Uterus (tissue), 3 donors: ENCODE measurements at regions not wholly inside any gene's neighbourhood (a gene's known extent, or its start where the extent isn't known, plus 50 kb on each side); places are given as distances from the start of the nearest gene placed in this dataset.

Experiments
- DNase-seq, 2 donors: peaks; one replicate each; pipeline ENCODE4 v3.0.0-alpha.2; 2019 to 2020
- H3K27ac ChIP-seq, 2 donors: fragments of 200-600 bp; sonication (generic); 1 replicate in 1 of 2; 2 replicates in 1 of 2; pipeline ENCODE4 v1.5.1; 2016 to 2018
- H3K27me3 ChIP-seq, 2 donors: fragments of 200-600 bp; sonication (generic); one replicate each; pipeline ENCODE4 v1.5.1; 2018 to 2019; ENCODE audit warnings: control low read depth in 1 of 2
- H3K36me3 ChIP-seq, 2 donors: fragments of 200-600 bp; sonication (generic); one replicate each; pipeline ENCODE4 v1.5.1; 2019; ENCODE audit warnings: control low read depth in 1 of 2
- H3K4me1 ChIP-seq, 2 donors: fragments of 200-600 bp; sonication (generic); one replicate each; pipeline ENCODE4 v1.5.1; 2018 to 2019; ENCODE audit warnings: control low read depth in 1 of 2
- H3K4me3 ChIP-seq, 2 donors: fragments of 200-600 bp; sonication (generic); 1 replicate in 1 of 2; 2 replicates in 1 of 2; pipeline ENCODE4 v1.5.1; 2018 to 2019; ENCODE audit warnings: mild to moderate bottlenecking in 1 of 2
- H3K9me3 ChIP-seq, 2 donors: fragments of 200-600 bp; sonication (generic); one replicate each; pipeline ENCODE4 v1.5.1; 2019; ENCODE audit warnings: control low read depth in 1 of 2
- POLR2A ChIP-seq, 2 donors: fragments of 450-650 bp; IDR thresholded peaks; one replicate each; pipeline ENCODE4 v1.6.1; 2016; ENCODE audit warnings: antibody characterized with exemption in 2 of 2, mild to moderate bottlenecking in 1 of 2, moderate library complexity in 1 of 2
- intact Hi-C: fragments of 100-400 bp; cut with DNase I; formaldehyde crosslinking; loops from one replicate; pipeline ENCODE4 v1.15.1; 2023; ENCODE audit warnings: low total_unique reads
- TF ChIP-seq, protein P1 (sequence below), 4 experiments: fragments of 200-600 bp in 2 of 4; fragments of 450-650 bp in 2 of 4; sonication (generic) in 2 of 4; IDR thresholded peaks; one replicate each; pipeline ENCODE4 v1.5.1; 2016 to 2019; ENCODE audit warnings: antibody characterized with exemption in 4 of 4, mild to moderate bottlenecking in 2 of 4, moderate library complexity in 1 of 4
- donor health status: DM: yes; HTN: yes; CAD: no.

DNA sequence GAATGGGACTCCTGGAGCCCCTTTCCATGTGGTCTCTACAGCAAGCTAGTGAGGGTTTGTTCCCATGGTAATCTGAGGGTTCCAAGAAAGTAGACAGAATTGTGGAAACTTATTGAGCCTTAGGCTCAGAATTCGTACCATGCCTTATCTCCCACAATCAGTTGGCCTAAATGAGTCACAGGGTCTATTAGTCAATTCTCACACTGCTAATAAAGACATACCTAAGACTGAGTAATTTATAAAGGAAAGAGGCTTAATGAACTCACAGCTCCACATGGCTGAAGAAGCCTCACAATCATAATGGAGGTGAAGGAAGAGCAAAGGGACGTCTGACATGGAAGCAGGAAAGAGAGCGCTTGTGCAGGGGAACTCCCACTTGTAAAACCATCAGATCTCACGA, 106.6 kb upstream of the CXADR start:
- no peak overlapping the region for H3K27ac ChIP-seq
- no peak for DNase-seq
- H3K27me3 ChIP-seq = no peaks in the 10 kb centered on the region
- no peaks in the 10 kb centered on the region for H3K4me1 ChIP-seq
- TF ChIP-seq, protein P1, sequence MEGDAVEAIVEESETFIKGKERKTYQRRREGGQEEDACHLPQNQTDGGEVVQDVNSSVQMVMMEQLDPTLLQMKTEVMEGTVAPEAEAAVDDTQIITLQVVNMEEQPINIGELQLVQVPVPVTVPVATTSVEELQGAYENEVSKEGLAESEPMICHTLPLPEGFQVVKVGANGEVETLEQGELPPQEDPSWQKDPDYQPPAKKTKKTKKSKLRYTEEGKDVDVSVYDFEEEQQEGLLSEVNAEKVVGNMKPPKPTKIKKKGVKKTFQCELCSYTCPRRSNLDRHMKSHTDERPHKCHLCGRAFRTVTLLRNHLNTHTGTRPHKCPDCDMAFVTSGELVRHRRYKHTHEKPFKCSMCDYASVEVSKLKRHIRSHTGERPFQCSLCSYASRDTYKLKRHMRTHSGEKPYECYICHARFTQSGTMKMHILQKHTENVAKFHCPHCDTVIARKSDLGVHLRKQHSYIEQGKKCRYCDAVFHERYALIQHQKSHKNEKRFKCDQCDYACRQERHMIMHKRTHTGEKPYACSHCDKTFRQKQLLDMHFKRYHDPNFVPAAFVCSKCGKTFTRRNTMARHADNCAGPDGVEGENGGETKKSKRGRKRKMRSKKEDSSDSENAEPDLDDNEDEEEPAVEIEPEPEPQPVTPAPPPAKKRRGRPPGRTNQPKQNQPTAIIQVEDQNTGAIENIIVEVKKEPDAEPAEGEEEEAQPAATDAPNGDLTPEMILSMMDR (IDR thresholded peaks at IDR 0.05) = no peak
- TF ChIP-seq POLR2A (IDR thresholded peaks at IDR 0.05) = no peak
- no peaks in the 10 kb centered on the region for H3K9me3 ChIP-seq
- no peak overlapping the region for H3K4me3 ChIP-seq
- H3K36me3 ChIP-seq = no peaks in the 10 kb centered on the region
- intact Hi-C loops = no loop called here

DNA sequence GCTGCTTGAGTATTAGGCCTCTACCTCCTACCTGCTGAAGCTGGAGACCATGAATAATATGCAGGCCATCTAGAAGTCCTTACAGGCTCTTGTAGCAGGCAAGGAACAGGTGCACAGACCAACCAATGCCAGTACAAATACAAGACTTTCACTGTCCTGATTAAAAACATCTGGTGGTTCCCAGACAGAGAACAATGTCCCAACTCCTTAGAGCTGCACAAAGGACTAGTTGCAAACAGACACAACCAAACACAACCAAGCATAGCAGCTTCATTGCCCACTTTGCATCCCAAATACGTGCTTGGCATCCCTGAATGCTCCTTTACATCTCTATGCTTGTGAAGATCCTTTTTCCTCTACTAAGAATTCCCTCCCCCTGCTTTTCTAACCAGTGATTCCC, 98.1 kb upstream of the CXADR start:
- Histone ChIP-seq H3K9me3 (no peaks in the 10 kb centered on the region), H3K4me3 (no peak overlapping the region), H3K27me3 (no peaks in the 10 kb centered on the region), H3K36me3 (no peaks in the 10 kb centered on the region), H3K27ac (peak overlapping the region; percentile 80 to 85), H3K4me1 (peaks cover 0 to 7% of the 10 kb centered on the region in 2 donors)
- no peak for TF ChIP-seq POLR2A (IDR thresholded peaks at IDR 0.05)
- TF ChIP-seq, protein P1 (IDR thresholded peaks at IDR 0.05) = no peak
- intact Hi-C loops = no loop called here
- DNase-seq = no peak

DNA sequence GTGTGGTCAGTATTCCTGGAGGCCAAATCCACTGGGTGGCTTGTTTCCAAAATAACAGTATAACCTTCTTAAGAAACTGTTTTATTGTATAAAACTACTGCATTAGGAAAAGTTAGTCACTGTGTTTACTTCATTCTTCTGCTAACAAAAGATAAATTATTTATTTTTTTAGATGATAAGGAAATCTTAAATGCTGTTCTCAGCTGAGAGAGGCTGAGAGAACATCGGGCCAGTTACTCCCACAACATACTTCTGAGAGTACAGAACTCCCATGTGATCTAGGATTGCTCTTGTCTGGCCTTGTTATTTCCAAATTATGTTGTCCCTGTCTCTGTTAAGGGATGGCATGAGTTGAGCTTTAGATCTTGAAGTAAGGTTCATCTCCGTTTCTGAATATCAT, 96.7 kb upstream of the CXADR start:
- Histone ChIP-seq H3K4me3 (no peak overlapping the region), H3K27ac (peak overlapping the region; percentile 80 to 85), H3K36me3 (no peaks in the 10 kb centered on the region), H3K9me3 (no peaks in the 10 kb centered on the region), H3K27me3 (no peaks in the 10 kb centered on the region), H3K4me1 (peaks cover 0 to 7% of the 10 kb centered on the region in 2 donors)
- intact Hi-C loops = no loop called here
- no peak for TF ChIP-seq POLR2A (IDR thresholded peaks at IDR 0.05)
- TF ChIP-seq, protein P1 (IDR thresholded peaks at IDR 0.05) = no peak
- peak in 1 of 2 donors; percentile 73 for DNase-seq

DNA sequence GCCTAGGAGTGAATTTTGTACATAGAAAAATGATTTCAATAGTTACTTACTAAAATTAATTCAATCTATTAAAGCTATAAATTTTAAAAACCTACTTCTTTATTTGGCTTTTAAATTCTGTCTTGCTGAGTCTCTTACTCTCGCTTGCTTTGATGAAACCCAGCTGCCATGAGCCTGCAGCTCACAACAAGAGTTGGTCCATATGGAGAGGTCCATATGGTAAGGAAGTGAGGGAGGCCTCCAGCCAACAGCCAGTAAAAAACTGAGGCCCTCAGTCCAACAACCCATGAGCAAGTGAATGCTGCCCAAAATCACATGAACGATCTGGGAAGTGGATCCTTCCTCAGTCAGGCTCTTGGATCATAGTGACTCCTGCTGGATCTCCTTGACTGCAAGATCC, 89.9 kb upstream of the CXADR start:
- Histone ChIP-seq H3K4me3 (no peak overlapping the region), H3K27ac (no peak overlapping the region), H3K27me3 (no peaks in the 10 kb centered on the region), H3K36me3 (no peaks in the 10 kb centered on the region), H3K4me1 (peaks cover 0 to 7% of the 10 kb centered on the region in 2 donors), H3K9me3 (no peaks in the 10 kb centered on the region)
- intact Hi-C loops = no loop called here
- DNase-seq = no peak
- TF ChIP-seq, protein P1 (IDR thresholded peaks at IDR 0.05) = no peak
- TF ChIP-seq POLR2A (IDR thresholded peaks at IDR 0.05) = no peak

DNA sequence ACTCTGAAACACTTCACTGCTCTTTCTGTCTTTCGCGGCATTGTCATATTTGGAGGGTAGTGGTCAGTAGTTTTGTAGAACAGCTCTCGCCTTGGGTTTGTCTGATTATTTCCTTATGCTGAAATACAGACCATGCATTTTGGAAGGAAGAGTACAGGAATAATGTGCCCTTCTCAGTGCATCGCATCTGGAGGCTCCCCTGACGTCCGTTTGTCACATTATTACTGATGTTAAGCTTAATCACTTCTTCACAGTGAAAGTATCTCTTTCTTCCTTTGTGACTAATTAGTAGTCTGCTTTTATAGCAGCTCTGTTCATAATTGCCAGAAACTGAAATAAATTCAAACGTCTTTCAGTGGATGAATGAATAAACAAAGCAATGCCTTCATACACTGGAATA, 85.7 kb upstream of the CXADR start:
- TF ChIP-seq, protein P1 (IDR thresholded peaks at IDR 0.05) = no peak
- no peak for TF ChIP-seq POLR2A (IDR thresholded peaks at IDR 0.05)
- no peaks in the 10 kb centered on the region for H3K27me3 ChIP-seq
- H3K4me1 ChIP-seq = no peaks in the 10 kb centered on the region
- no peaks in the 10 kb centered on the region for H3K9me3 ChIP-seq
- DNase-seq = no peak
- intact Hi-C loops = no loop called here
- H3K27ac ChIP-seq = no peak overlapping the region
- H3K36me3 ChIP-seq = no peaks in the 10 kb centered on the region
- no peak overlapping the region for H3K4me3 ChIP-seq
